Right cardiac atrium (tissue), 5 donors: ENCODE measurements at regions not wholly inside any gene's neighbourhood (a gene's known extent, or its start where the extent isn't known, plus 50 kb on each side); places are given as distances from the start of the nearest gene placed in this dataset.

ENCODE experiments used
- ATAC-seq, 2 donors: fragments of 200-7000 bp; cut with Tn5 transposase; one replicate each; pipeline versions ENCODE4 v1.8.0 to v1.9.1; 2020; ENCODE audit warnings: moderate library complexity in 2 of 2, mild to moderate bottlenecking in 1 of 2
- DNase-seq, 3 donors: peaks; one replicate each; pipeline ENCODE4 v3.0.0-alpha.2; 2020
- H3K27ac ChIP-seq: one replicate; pipeline ENCODE4 v1.5.1; 2013; ENCODE audit warnings: mild to moderate bottlenecking, low read length, control low read depth, moderate library complexity
- H3K27me3 ChIP-seq: one replicate; pipeline ENCODE4 v1.6.1; 2013; ENCODE audit not compliant: control insufficient read depth, insufficient read depth
- H3K4me1 ChIP-seq: one replicate; pipeline ENCODE4 v1.6.1; 2013; ENCODE audit warnings: low read length; ENCODE audit not compliant: control insufficient read depth, insufficient read depth
- H3K4me3 ChIP-seq: one replicate; pipeline ENCODE4 v1.5.1; 2013; ENCODE audit warnings: low read length, control low read depth
- H3K9me3 ChIP-seq: one replicate; pipeline ENCODE4 v1.6.1; 2013; ENCODE audit warnings: low read length; ENCODE audit not compliant: control insufficient read depth
- WGBS: extraction: QIAGEN DNeasy Blood & Tissue Kit; methylation state at CpG from one replicate; pipeline ENCODE4 v1.1.7; 2013; 5-methylcytosine and 5-hydroxymethylcytosine counted together
- intact Hi-C, 4 donors: fragments of 100-400 bp; cut with DNase I; formaldehyde crosslinking; loops; one replicate each; pipeline versions ENCODE4 v1.11.0 to v1.14.0; 2022 to 2023
- donor health status: healthy with polysubstance abuse.
- donor health status: DM: no; HTN: yes; CAD: no.
- donor health status: DM: no; HTN: no; CAD: no.
- donor health status: DM: no; HTN: yes; CAD: no; lungs with severe emphysema.
- donor health status: DM: yes; HTN: yes; CAD: no.

DNA sequence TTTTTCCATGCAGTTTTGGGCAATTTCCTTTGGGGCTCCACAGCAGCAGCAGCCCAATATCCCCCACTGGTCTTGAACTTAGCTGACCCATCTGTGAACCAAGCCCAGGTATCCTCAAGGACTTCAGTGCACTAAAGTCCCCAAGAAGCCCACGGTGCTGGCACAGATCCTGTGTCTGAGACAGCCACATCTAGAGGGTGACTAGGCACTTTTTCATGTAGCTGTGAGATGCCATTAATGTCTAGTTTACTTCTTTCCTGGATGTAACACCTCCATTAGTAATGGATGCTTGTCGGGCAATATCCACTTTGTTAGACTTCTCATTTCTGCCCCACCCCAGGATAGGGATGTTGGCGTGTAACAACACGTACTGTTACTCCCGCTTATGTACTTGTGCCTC is 117.9 kb downstream of the GPCPD1 start:
- H3K27me3 ChIP-seq, result no peaks in the 10 kb centered on the region
- WGBS, result 95% methylated on average over 5 of the region's 5 CpGs
- H3K4me1 ChIP-seq, result no peaks in the 10 kb centered on the region
- no peak for ATAC-seq
- no peaks in the 10 kb centered on the region for H3K9me3 ChIP-seq
- no peak overlapping the region for H3K27ac ChIP-seq
- no peak for DNase-seq
- intact Hi-C loops, result no loop called here
- no peak overlapping the region for H3K4me3 ChIP-seq

DNA sequence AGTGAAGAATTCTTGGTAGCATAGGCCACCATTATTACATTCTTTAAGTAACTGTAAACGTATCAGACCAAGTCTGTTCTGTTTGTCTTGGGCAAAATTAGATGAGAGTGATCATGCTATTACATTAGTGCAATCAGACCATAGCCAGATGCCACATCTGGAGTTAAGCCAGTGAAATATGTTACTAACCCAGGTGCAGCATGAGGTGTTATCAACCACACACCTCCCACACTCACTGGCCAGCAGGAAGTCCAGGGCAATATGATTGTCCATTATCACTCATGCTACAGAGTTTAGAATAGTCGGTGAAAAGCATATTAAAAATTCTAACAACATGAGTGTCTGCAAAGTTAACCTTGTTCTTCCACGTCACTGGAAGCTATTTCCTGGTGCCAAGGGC is 119.4 kb downstream of the GPCPD1 start:
- Histone ChIP-seq H3K27ac (no peak overlapping the region), H3K27me3 (no peaks in the 10 kb centered on the region), H3K9me3 (no peaks in the 10 kb centered on the region), H3K4me1 (no peaks in the 10 kb centered on the region), H3K4me3 (no peak overlapping the region)
- WGBS, result 71% methylated on average over 3 of the region's 3 CpGs
- DNase-seq (no peak), ATAC-seq (no peak)
- intact Hi-C loops, result no loop called here

DNA sequence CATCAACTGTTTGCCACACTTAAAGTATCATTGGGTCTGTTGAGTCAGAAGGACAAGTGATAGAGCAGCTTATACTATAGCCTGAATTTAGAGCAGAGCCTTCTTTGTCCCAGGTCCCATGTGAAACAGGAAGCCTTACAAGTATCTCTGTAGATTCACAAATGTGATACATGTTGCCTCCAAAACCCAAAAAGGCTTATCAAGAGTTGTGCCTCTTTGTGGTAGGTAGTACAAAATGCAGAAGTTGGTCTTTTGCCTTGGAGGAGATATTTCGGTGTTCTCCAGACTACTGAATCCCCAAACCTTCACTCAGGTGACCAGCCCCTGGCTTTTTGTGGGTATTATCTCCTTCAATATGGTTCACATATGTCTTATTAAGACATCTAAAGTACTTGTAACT is 121.2 kb downstream of the GPCPD1 start:
- no peak for ATAC-seq
- H3K9me3 ChIP-seq, result no peaks in the 10 kb centered on the region
- 68% methylated on average over 1 of the region's 1 CpG for WGBS
- H3K4me3 ChIP-seq, result no peak overlapping the region
- no peak overlapping the region for H3K27ac ChIP-seq
- intact Hi-C loops, result no loop called here
- no peaks in the 10 kb centered on the region for H3K4me1 ChIP-seq
- DNase-seq, result no peak
- H3K27me3 ChIP-seq, result no peaks in the 10 kb centered on the region

DNA sequence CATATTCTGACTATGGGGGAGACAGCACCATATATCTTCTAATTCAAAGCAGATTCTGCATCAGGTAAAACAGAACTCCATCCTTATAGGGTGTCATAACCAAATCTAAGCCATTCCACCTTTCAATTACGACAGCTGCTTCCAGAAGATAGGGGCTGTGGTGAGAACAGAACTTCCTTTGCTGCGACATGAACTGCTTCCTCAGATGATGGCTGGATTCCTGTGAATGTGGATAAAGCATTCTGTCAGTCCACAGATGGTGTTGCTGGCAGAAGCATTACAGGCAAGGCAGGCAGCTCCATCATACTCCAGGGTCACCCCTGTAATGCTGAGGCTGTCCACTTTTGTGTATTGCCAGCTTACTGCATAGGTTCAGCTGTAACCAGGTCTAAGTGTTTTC is 122.0 kb downstream of the GPCPD1 start:
- H3K9me3 ChIP-seq, result no peaks in the 10 kb centered on the region
- H3K27ac ChIP-seq, result no peak overlapping the region
- no peaks in the 10 kb centered on the region for H3K4me1 ChIP-seq
- no peak for DNase-seq
- no peaks in the 10 kb centered on the region for H3K27me3 ChIP-seq
- 27% methylated on average over 2 of the region's 2 CpGs for WGBS
- no peak overlapping the region for H3K4me3 ChIP-seq
- intact Hi-C loops, result no loop called here
- ATAC-seq, result no peak

DNA sequence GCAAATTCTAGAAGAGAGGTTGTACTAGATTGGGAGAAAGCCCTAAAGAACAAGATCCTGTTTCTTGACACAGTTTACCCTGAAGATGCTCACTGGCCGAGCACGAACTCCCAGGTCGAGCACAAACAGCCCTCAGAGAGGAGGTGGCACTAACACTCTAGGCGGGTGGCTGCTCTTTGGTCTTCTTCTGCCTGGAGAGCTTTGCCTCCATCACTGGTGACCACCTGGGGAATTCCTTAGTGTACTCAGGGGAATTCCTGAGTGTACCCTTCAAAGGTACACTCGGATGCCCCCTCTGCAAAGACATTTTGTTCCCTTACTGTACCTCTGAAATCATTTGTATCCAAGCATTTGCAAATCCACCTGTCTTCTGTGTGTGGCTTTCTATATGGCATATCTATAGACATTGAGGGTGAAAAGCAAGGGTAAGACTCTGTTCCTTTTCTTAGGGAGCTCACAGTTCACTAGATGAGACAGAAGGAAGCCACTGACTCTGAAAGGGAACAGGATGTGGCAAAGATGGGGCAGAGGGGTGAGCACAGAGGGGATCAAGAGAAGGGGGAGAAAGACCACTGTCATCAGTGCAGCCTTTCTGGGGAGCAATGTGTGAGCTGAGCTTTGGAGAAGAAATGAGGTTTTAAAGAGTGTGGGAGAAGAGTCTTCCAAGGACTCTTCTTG is 124.3 kb downstream of the GPCPD1 start:
- Histone ChIP-seq H3K27ac (no peak overlapping the region), H3K4me1 (no peaks in the 10 kb centered on the region), H3K27me3 (no peaks in the 10 kb centered on the region), H3K9me3 (no peaks in the 10 kb centered on the region), H3K4me3 (no peak overlapping the region)
- DNase-seq, result no peak
- intact Hi-C loops, result no loop called here
- WGBS, result 76% methylated on average over 5 of the region's 5 CpGs
- ATAC-seq, result no peak

DNA sequence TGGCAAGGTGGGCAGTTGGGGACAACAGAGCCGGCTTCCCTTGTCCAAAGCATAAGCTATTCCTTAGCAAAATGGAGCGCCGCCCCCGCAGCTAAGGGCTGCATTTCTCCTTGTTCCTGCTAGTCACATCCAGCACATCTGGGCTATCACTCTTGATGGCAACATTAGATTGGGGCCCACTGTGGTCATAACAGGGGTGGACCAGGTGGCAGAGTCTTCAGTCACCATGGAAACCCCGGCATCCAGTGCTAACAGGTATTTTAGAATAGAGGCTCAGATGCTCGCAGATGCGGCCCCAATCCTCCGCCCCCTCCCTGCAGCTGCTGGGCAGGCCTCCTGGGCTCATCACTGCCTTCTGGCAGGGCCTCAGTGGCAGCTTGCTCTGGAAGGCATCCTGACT is 125.9 kb downstream of the GPCPD1 start:
- Histone ChIP-seq H3K27ac (no peak overlapping the region), H3K27me3 (no peaks in the 10 kb centered on the region), H3K4me3 (no peak overlapping the region), H3K4me1 (no peaks in the 10 kb centered on the region), H3K9me3 (no peaks in the 10 kb centered on the region)
- DNase-seq (no peak), ATAC-seq (no peak)
- WGBS, result 79% methylated on average over 8 of the region's 8 CpGs
- intact Hi-C loops, result no loop called here

DNA sequence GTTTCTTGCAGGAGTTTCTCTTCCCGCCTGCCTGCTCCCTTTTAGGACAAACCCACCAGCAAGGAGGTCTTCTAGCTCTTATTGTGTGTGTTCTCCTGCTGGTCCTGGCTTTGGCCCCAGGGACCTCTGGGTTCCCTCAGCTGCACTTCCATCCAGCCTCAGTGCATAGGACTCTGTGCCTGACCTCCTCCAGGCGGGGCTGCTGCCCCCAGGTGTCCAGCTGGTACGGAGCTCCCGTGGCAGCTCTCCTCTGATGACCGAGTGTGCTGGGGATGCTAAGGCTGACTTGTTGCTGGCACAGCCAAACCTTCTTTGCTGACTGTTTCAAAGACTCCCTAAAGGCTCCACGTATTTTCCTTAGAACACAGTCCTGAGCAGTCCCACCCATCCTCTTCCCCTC is 126.5 kb downstream of the GPCPD1 start:
- intact Hi-C loops, result no loop called here
- Histone ChIP-seq H3K27ac (no peak overlapping the region), H3K27me3 (no peaks in the 10 kb centered on the region), H3K4me1 (no peaks in the 10 kb centered on the region), H3K9me3 (no peaks in the 10 kb centered on the region), H3K4me3 (no peak overlapping the region)
- no peak for ATAC-seq
- 53% methylated on average over 6 of the region's 6 CpGs for WGBS
- DNase-seq, result no peak

DNA sequence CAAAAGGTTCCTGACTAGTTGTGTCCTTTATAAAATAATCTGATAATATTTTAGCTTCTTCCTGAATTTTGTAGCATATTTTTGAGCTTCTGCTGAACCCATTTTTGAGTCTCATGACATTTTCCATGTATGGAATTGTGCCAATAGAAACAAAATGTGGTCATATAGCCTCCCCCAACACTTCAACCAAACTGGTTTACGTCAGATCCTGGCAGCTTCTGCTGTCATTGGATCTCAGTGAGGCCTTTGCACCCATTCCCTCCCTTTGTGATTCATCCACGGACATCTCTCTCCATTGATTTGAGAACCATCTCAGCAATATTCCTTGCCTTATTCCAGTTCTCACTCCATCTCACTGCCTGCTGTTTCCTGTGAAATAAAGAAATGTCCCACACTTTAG is 128.0 kb downstream of the GPCPD1 start:
- intact Hi-C loops, result no loop called here
- ATAC-seq (no peak), DNase-seq (no peak)
- WGBS, result 46% methylated on average over 2 of the region's 2 CpGs
- Histone ChIP-seq H3K27ac (no peak overlapping the region), H3K4me1 (no peaks in the 10 kb centered on the region), H3K4me3 (no peak overlapping the region), H3K27me3 (no peaks in the 10 kb centered on the region), H3K9me3 (no peaks in the 10 kb centered on the region)

DNA sequence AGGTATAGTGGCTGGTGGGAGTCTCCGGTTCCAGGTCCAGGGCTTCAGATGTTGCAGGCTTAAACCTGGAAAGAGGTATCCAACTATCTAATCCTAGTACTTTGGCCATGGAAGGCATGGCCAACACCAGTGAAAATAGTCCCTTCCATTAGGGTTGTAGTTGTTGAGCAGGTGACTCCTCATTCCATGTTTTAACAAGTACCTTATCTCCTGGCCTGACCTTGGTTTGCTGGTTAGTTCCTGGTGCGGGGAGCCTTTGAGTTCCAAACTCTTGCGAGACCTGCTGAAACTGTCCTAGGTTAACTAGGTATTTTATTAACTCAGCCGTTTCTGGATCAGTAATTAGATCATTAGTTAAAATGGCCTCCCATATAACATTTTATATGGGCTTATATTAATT is 128.9 kb downstream of the GPCPD1 start:
- Histone ChIP-seq H3K27ac (no peak overlapping the region), H3K4me1 (no peaks in the 10 kb centered on the region), H3K4me3 (no peak overlapping the region), H3K9me3 (no peaks in the 10 kb centered on the region), H3K27me3 (no peaks in the 10 kb centered on the region)
- intact Hi-C loops, result no loop called here
- ATAC-seq (no peak), DNase-seq (no peak)
- 92% methylated on average over 4 of the region's 4 CpGs for WGBS

DNA sequence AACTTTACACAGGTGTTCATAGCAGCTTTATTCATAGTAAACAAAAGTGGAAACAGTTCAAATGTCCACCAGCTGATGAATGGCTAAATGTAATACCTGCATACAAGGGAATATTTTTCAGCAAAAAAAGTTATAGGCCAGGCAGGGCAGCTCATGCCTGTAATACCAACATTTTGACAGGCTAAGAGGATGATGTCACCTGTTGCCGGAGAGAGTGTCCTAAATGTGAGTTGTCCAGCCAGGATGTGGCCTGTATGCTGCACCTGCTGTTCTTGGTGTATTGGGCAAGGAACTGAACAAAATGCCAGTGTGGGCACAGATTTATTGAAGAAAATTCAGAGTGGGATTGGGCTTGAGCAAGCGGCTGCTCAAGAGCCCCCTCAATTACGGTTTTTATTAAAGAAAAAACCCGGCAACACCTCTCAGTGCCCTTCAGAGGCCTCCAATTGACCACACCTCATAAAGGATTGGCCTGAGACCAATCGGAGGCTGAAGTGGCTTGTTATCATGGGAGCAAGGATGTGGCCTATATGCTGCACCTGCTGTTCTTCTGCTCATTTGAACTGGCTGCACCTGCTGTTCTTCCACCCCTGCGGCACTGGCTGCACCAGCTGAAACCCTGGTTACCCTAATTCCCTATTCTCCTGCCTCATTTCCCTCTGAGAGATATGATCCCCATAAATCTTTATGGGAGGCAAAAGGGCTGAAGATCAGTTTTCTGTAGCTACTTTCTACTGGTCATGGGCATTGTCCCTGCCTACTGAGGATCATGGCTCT is 129.8 kb downstream of the GPCPD1 start:
- Histone ChIP-seq H3K27ac (no peak overlapping the region), H3K4me3 (no peak overlapping the region), H3K9me3 (no peaks in the 10 kb centered on the region), H3K27me3 (no peaks in the 10 kb centered on the region), H3K4me1 (no peaks in the 10 kb centered on the region)
- no peak for ATAC-seq
- DNase-seq, result no peak
- intact Hi-C loops, result no loop called here
- 88% methylated on average over 6 of the region's 6 CpGs for WGBS

DNA sequence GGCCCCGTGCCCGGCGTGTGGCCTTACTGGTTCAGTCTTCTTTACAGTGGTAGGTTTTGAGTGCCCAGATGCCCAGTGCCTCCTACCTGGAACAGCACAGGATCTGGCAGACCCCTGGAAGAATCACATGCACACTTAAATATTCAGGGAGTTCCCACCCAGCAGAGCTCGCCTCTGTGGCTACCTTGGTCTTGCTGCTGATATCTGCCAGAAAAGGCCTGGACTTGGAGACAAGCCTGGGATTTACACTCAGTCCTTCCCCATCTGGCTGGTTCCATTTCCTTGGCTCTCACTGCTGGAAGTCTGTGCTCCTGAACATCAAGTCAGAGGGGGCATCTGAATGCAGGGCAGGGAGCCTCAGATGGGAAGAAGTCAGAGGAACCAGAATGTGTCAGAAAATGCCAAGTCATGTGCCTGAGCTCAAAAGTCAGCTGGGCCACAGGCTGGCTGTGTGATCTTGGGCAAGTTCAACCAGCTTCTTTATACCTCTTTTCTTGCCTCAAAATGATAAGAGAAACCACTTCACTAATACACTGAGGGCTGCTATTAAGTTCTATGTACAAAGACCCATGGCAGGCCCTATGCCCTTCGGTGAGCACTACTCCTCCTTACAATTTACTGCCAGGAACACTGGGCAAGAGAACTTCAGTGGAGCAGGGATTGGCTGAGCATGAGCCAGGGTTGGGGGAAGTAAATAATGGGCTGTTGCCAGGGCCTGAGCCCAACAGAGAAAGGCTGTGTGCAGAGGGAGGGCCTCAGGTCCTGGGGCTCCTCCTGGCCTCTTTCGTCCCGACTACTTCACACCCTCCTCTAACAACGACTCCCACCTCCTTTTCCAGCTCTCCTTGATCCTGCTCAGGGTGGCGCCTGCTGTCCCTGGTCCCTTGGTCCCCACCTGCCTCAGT is 135.9 kb downstream of the GPCPD1 start:
- WGBS, result 73% methylated on average over 8 of the region's 9 CpGs
- no peak overlapping the region for H3K27ac ChIP-seq
- no peaks in the 10 kb centered on the region for H3K27me3 ChIP-seq
- DNase-seq (no peak), ATAC-seq (no peak)
- no peaks in the 10 kb centered on the region for H3K9me3 ChIP-seq
- intact Hi-C loops, result no loop called here
- H3K4me1 ChIP-seq, result no peaks in the 10 kb centered on the region
- H3K4me3 ChIP-seq, result no peak overlapping the region
